ENCODE measurements at regions not wholly inside any gene's neighbourhood (a gene's known extent, or its start where the extent isn't known, plus 50 kb on each side); places are given as distances from the start of the nearest gene placed in this dataset.

DNA sequence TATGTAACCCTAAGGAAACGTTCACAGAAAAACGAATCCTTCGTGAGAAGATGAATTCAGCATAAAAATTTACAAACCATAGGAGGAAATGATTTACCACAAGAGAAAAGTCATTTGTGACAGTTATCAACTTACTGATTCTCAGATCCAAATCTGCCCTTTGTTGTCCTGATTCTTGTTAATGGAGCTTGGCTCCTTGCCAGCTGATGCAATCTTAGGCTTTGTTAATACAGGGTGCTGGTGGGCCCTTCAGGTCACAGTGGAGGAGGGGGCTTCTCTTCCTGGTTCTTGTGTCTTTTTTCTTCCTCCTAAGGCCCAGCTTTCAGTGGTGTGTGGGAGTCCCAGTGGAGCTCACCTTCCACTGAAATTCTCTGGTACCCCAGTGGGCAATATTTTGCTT lies 108.4 kb upstream of the MAP3K7 start:
- no peaks in the 10 kb centered on the region for H3K36me3 Mint-ChIP-seq (ENCODE audit: unreplicated experiment)
- peaks cover 2% of the 10 kb centered on the region for H3K27me3 Mint-ChIP-seq (ENCODE audit: unreplicated experiment)
- no peaks in the 10 kb centered on the region for H3K9me3 Mint-ChIP-seq (ENCODE audit: unreplicated experiment)

DNA sequence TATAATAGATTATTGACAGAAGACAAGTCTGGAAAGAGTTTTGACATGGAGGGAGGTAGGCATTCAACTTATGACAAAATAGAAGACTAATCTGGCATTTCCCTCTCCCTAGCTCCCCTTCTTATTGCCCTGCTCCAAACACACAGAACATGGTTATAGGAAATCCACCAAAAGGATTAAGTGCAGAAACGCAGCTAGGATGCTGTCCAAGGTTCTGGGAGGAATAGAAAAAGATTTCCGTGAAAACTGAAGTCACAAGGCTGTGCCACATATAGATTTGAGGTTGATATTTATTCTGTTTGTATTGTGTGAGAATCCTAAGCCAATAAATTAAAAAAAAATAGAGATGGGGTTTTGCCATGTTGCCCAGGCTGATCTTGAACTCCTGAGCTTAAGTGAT lies 107.9 kb upstream of the MAP3K7 start:
- no peaks in the 10 kb centered on the region for H3K9me3 Mint-ChIP-seq (ENCODE audit: unreplicated experiment)
- peaks cover 2% of the 10 kb centered on the region for H3K27me3 Mint-ChIP-seq (ENCODE audit: unreplicated experiment)
- no peak overlapping the region for H3K27ac Mint-ChIP-seq (ENCODE audit: unreplicated experiment)
- H3K4me3 Mint-ChIP-seq (ENCODE audit: unreplicated experiment), result no peak overlapping the region
- H3K4me1 Mint-ChIP-seq (ENCODE audit: low read depth, unreplicated experiment), result no peaks in the 10 kb centered on the region
- no peak for TF ChIP-seq CTCF (IDR thresholded peaks at IDR 0.05; ENCODE audit: partially characterized antibody, unreplicated experiment)
- H3K36me3 Mint-ChIP-seq (ENCODE audit: unreplicated experiment), result no peaks in the 10 kb centered on the region
- DNase-seq, result no peak

More for the DNA sequence above, 108.4 kb upstream of the MAP3K7 start:
- no peak for TF ChIP-seq CTCF (IDR thresholded peaks at IDR 0.05; ENCODE audit: partially characterized antibody, unreplicated experiment)
- DNase-seq, result no peak
- Mint-ChIP-seq H3K27ac (ENCODE audit: unreplicated experiment) (no peak overlapping the region), H3K4me3 (ENCODE audit: unreplicated experiment) (no peak overlapping the region), H3K4me1 (ENCODE audit: low read depth, unreplicated experiment) (no peaks in the 10 kb centered on the region)

DNA sequence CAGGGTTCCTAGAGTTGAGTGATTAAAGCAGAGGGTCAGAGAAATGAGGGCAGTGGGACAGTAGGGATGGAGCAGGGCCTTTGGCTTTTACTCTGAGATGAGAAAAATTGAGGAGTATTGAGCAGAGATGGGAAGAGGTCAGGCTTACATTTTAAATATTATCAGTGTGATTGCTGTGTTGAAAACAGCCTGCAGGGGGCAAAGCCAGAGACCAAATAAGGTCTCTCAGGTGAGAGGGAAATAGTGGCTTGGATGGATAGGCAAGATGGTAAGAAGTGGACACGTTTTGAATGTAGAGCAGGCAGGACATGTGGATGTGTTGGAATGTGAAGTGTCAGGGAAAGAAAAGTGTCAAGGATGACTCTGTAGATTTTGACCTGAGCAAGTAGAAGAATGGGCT lies 105.0 kb upstream of the MAP3K7 start:
- Mint-ChIP-seq H3K4me3 (ENCODE audit: unreplicated experiment) (no peak overlapping the region), H3K4me1 (ENCODE audit: low read depth, unreplicated experiment) (no peaks in the 10 kb centered on the region), H3K27ac (ENCODE audit: unreplicated experiment) (no peak overlapping the region), H3K9me3 (ENCODE audit: unreplicated experiment) (no peaks in the 10 kb centered on the region), H3K36me3 (ENCODE audit: unreplicated experiment) (no peaks in the 10 kb centered on the region), H3K27me3 (ENCODE audit: unreplicated experiment) (peaks cover 2% of the 10 kb centered on the region)
- TF ChIP-seq CTCF (IDR thresholded peaks at IDR 0.05; ENCODE audit: partially characterized antibody, unreplicated experiment), result peak; percentile 40
- DNase-seq, result no peak

DNA sequence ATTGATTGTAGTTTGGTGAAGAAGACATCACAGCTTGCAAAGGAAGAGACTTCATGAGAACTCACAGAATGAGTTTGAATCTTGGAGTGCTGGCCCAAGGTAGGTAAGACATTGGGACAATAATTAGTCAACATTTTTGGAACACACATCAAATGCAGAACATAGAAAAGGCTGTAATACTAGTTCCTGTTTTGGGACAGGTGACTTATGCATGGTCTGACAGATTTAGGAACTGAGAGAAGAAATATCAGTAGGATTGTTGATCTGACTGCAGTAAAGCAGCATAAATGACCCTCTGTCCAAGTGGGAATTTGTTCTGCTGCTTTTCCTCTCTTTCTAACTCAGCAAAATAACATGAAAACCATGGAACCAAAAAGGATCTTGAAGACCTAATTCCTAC lies 102.3 kb upstream of the MAP3K7 start:
- Mint-ChIP-seq H3K4me1 (ENCODE audit: low read depth, unreplicated experiment) (no peaks in the 10 kb centered on the region), H3K36me3 (ENCODE audit: unreplicated experiment) (no peaks in the 10 kb centered on the region), H3K9me3 (ENCODE audit: unreplicated experiment) (no peaks in the 10 kb centered on the region), H3K4me3 (ENCODE audit: unreplicated experiment) (no peak overlapping the region), H3K27me3 (ENCODE audit: unreplicated experiment) (peaks cover 2% of the 10 kb centered on the region), H3K27ac (ENCODE audit: unreplicated experiment) (no peak overlapping the region)
- no peak for DNase-seq
- TF ChIP-seq CTCF (IDR thresholded peaks at IDR 0.05; ENCODE audit: partially characterized antibody, unreplicated experiment), result no peak

GRCh38 chr6:90687775-90688380 lies 101.0 kb upstream of the MAP3K7 start:
- no peaks in the 10 kb centered on the region for H3K36me3 Mint-ChIP-seq (ENCODE audit: unreplicated experiment)
- no peak for TF ChIP-seq CTCF (IDR thresholded peaks at IDR 0.05; ENCODE audit: partially characterized antibody, unreplicated experiment)
- DNase-seq, result no peak
- peaks cover 2% of the 10 kb centered on the region for H3K27me3 Mint-ChIP-seq (ENCODE audit: unreplicated experiment)
- no peak overlapping the region for H3K27ac Mint-ChIP-seq (ENCODE audit: unreplicated experiment)
- H3K9me3 Mint-ChIP-seq (ENCODE audit: unreplicated experiment), result no peaks in the 10 kb centered on the region
- H3K4me3 Mint-ChIP-seq (ENCODE audit: unreplicated experiment), result no peak overlapping the region
- no peaks in the 10 kb centered on the region for H3K4me1 Mint-ChIP-seq (ENCODE audit: low read depth, unreplicated experiment)

All from glutamatergic neuron (in vitro differentiated cells).